ENCODE measurements at regions not wholly inside any gene's neighbourhood (a gene's known extent, or its start where the extent isn't known, plus 50 kb on each side); places are given as distances from the start of the nearest gene placed in this dataset.

DNA sequence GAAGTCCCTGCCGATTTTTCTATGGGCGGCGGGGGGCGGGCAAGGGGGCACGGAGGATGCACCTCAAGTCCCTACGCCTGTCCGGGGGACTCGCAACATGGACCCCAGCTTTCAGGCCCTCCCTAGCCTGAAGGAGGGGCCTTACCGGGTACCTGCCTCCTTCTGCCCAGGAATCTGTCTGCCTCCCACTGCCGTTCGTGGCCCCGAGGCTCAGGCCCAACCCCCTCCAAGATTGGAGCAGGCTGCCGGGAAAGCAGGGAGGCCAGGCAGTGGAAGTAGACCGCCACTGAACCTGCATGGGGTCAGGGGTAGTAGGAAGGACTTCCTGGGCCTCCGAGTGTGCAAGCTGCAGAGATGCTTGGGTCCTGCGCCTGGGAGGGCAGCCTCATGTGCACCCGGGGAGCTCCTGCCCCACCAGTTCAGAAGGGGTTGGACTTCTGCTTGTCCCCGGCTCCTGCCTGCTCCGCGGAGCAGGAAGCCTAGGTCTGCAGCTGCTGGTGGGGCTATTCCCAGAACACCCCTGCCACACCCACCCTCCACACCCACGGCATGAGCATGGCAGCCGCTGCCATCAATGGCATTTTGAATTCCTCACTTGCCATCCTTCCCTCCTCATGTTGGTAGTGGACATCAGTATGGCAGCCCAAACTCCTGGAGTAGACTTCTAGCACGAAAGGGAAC lies 1312.7 kb upstream of the ACO1 start:
- ChIA-PET CTCF (no interaction called here), RAD21 (ENCODE audit: unreplicated experiment) (no interaction called here), SMC1A (ENCODE audit: uncharacterized antibody, unreplicated experiment) (no interaction called here), POLR2A (no interaction called here)
- no peaks in the 10 kb centered on the region for H3K36me3 ChIP-seq (ENCODE audit: control insufficient read depth in 2 of 2, insufficient read depth in 2 of 2, low read length in 1 of 2)
- in situ Hi-C loops (cut with MboI) = no loop called here
- intact Hi-C loops (cut with micrococcal nuclease; ENCODE audit: unreplicated experiment) = no loop called here
- no peak overlapping the region for H3K9ac ChIP-seq (ENCODE audit: control insufficient read depth, insufficient read depth, low read length)
- H3K9me3 ChIP-seq (replicated peaks; ENCODE audit: control insufficient read depth, insufficient read depth, low read length) = no peaks in the 10 kb centered on the region
- ATAC-seq = no peak
- no peaks in the 10 kb centered on the region for H3K27me3 ChIP-seq (replicated peaks in 1 of 2; ENCODE audit: control insufficient read depth in 2 of 2, insufficient read depth in 2 of 2, low read length in 1 of 2)
- no peak for DNase-seq (ENCODE audit: low read depth, low spot score)
- H3K4me2 ChIP-seq (ENCODE audit: control insufficient read depth, insufficient read depth) = no peak overlapping the region
- BruUV-seq (replicated peaks) = no TSS peak
- no peak for FAIRE-seq
- TF ChIP-seq CBX3 (IDR thresholded peaks at IDR 0.05; ENCODE audit: borderline replicate concordance, low read depth) = no peak
- TF ChIP-seq POLR2A (IDR thresholded peaks at IDR 0.05; ENCODE audit: low read depth, low read length) = no peak
- TF ChIP-seq IKZF2 (IDR thresholded peaks at IDR 0.05) = no peak
- TF ChIP-seq NFIC (IDR thresholded peaks at IDR 0.05; ENCODE audit: low read depth, low read length) = no peak
- TF ChIP-seq, protein P1, sequence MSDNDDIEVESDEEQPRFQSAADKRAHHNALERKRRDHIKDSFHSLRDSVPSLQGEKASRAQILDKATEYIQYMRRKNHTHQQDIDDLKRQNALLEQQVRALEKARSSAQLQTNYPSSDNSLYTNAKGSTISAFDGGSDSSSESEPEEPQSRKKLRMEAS (IDR thresholded peaks at IDR 0.05; ENCODE audit: low read depth, low read length) = no peak
- no peak for TF ChIP-seq STAT3 (IDR thresholded peaks at IDR 0.05; ENCODE audit: low read depth, low read length)
- TF ChIP-seq, protein P2, sequence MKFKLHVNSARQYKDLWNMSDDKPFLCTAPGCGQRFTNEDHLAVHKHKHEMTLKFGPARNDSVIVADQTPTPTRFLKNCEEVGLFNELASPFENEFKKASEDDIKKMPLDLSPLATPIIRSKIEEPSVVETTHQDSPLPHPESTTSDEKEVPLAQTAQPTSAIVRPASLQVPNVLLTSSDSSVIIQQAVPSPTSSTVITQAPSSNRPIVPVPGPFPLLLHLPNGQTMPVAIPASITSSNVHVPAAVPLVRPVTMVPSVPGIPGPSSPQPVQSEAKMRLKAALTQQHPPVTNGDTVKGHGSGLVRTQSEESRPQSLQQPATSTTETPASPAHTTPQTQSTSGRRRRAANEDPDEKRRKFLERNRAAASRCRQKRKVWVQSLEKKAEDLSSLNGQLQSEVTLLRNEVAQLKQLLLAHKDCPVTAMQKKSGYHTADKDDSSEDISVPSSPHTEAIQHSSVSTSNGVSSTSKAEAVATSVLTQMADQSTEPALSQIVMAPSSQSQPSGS (IDR thresholded peaks at IDR 0.05; ENCODE audit: low read length) = no peak
- TF ChIP-seq FOS (IDR thresholded peaks at IDR 0.05; ENCODE audit: borderline replicate concordance, extremely low read depth, insufficient read length) = no peak
- no peak for TF ChIP-seq SRF (IDR thresholded peaks at IDR 0.05; ENCODE audit: low read depth in 2 of 2, low read length in 2 of 2)
- TF ChIP-seq HDAC6 (IDR thresholded peaks at IDR 0.05; ENCODE audit: unreplicated experiment) = no peak
- TF ChIP-seq SMAD5 (IDR thresholded peaks at IDR 0.05; ENCODE audit: low read depth) = no peak
- no peak for TF ChIP-seq CHD4 (IDR thresholded peaks at IDR 0.05)
- no peak for TF ChIP-seq DPF2 (IDR thresholded peaks at IDR 0.05)
- no peak overlapping the region for H2AFZ ChIP-seq (ENCODE audit: control insufficient read depth, low read depth, low read length)
- no peaks in the 10 kb centered on the region for H3K79me2 ChIP-seq (ENCODE audit: control insufficient read depth, insufficient read depth, low read length)
- no peak overlapping the region for H3K4me3 ChIP-seq
- H3K4me1 ChIP-seq (ENCODE audit: control insufficient read depth, insufficient read depth, low read length) = no peaks in the 10 kb centered on the region
- no peak overlapping the region for H3K27ac ChIP-seq (ENCODE audit: control insufficient read depth, insufficient read depth)
- H4K20me1 ChIP-seq (ENCODE audit: control insufficient read depth, insufficient read depth) = no peaks in the 10 kb centered on the region
- WGBS (ENCODE audit: insufficient coverage, insufficient replicate concordance, low lambda C conversion rate, missing lambda C conversion rate) = 28% methylated on average over 22 of the region's 23 CpGs
